ENCODE measurements at regions not wholly inside any gene's neighbourhood (a gene's known extent, or its start where the extent isn't known, plus 50 kb on each side); places are given as distances from the start of the nearest gene placed in this dataset.

DNA sequence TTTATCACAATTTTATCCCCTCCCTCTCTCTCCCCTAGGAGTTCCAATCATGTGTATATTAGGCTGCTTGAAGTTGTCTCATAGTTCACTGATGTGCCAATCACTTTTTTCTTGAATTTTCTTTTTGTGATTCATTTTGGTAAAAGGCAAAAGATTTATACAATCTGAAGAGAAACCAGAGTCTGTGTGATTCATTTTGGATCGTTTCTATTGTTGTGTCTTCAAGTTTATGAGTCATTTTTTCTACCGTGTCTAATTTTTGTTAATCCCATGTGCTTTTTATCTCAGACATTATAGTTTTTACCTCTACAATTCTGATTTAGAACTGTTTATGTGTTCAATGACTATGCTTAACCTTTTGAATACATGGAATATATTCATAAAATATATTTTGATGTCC, 483.9 kb upstream of the AUTS2 start:
- TF ChIP-seq, protein P1, sequence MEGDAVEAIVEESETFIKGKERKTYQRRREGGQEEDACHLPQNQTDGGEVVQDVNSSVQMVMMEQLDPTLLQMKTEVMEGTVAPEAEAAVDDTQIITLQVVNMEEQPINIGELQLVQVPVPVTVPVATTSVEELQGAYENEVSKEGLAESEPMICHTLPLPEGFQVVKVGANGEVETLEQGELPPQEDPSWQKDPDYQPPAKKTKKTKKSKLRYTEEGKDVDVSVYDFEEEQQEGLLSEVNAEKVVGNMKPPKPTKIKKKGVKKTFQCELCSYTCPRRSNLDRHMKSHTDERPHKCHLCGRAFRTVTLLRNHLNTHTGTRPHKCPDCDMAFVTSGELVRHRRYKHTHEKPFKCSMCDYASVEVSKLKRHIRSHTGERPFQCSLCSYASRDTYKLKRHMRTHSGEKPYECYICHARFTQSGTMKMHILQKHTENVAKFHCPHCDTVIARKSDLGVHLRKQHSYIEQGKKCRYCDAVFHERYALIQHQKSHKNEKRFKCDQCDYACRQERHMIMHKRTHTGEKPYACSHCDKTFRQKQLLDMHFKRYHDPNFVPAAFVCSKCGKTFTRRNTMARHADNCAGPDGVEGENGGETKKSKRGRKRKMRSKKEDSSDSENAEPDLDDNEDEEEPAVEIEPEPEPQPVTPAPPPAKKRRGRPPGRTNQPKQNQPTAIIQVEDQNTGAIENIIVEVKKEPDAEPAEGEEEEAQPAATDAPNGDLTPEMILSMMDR (IDR thresholded peaks at IDR 0.05; ENCODE audit: low read length), result no peak
- TF ChIP-seq EZH2phosphoT487 (IDR thresholded peaks at IDR 0.05; ENCODE audit: low read length), result no peak
